Trophoblast cell (in vitro differentiated cells and primary cell): ENCODE measurements at regions not wholly inside any gene's neighbourhood (a gene's known extent, or its start where the extent isn't known, plus 50 kb on each side); places are given as distances from the start of the nearest gene placed in this dataset.
"Not testable (repeated sequence)": the region's sequence is repeated elsewhere in the genome, so short reads cannot be mapped to it uniquely, and the experiment has no call there.

Source experiments
- DNase-seq, 2 donors: peaks; one replicate each; pipeline ENCODE4 v3.0.0-alpha.2; 2016
- H2AFZ ChIP-seq: 2 replicates; pipeline ENCODE4 v1.6.1; 2013; ENCODE audit warnings: low read length, moderate library complexity, mild to moderate bottlenecking; ENCODE audit not compliant: insufficient read depth, poor library complexity
- H2AK5ac ChIP-seq: 2 replicates; pipeline ENCODE4 v1.6.1; 2013; ENCODE audit warnings: mild to moderate bottlenecking, low read length
- H2BK120ac ChIP-seq: 2 replicates; pipeline ENCODE4 v1.6.1; 2013; ENCODE audit warnings: low read length, mild to moderate bottlenecking, moderate library complexity; ENCODE audit not compliant: insufficient read depth, poor library complexity
- H2BK12ac ChIP-seq: 2 replicates; pipeline ENCODE4 v1.6.1; 2013; ENCODE audit warnings: mild to moderate bottlenecking, low read length, moderate library complexity
- H2BK5ac ChIP-seq: 2 replicates; pipeline ENCODE4 v1.6.1; 2013; ENCODE audit warnings: low read length, low read depth, moderate library complexity, mild to moderate bottlenecking; ENCODE audit not compliant: poor library complexity
- H3K14ac ChIP-seq: 2 replicates; pipeline ENCODE4 v1.6.1; 2013; ENCODE audit warnings: mild to moderate bottlenecking, low read length
- H3K18ac ChIP-seq: 2 replicates; pipeline ENCODE4 v1.6.1; 2013; ENCODE audit warnings: mild to moderate bottlenecking, low read length
- H3K23ac ChIP-seq: 2 replicates; pipeline ENCODE4 v1.6.1; 2013; ENCODE audit warnings: low read length
- H3K27ac ChIP-seq: 2 replicates; pipeline ENCODE4 v1.5.1; 2013; ENCODE audit warnings: low read depth, mild to moderate bottlenecking, inconsistent platforms, low read length, moderate library complexity
- H3K27me3 ChIP-seq: 2 replicates; pipeline ENCODE4 v1.6.1; 2013; ENCODE audit warnings: inconsistent platforms, mild to moderate bottlenecking, low read length, moderate library complexity; ENCODE audit not compliant: insufficient read depth
- H3K36me3 ChIP-seq, 2 experiments: 1 replicate in 1 of 2; 2 replicates in 1 of 2; pipeline ENCODE4 v1.6.1; 2013; ENCODE audit warnings: low read length in 2 of 2, mild to moderate bottlenecking in 2 of 2, moderate library complexity in 1 of 2; ENCODE audit not compliant: insufficient read depth in 2 of 2, control insufficient read depth in 1 of 2
- H3K4ac ChIP-seq: 2 replicates; pipeline ENCODE4 v1.6.1; 2013; ENCODE audit warnings: low read depth, mild to moderate bottlenecking, low read length, moderate library complexity
- H3K4me1 ChIP-seq, 2 experiments: 1 replicate in 1 of 2; 2 replicates in 1 of 2; pipeline ENCODE4 v1.6.1; 2013; ENCODE audit warnings: low read length in 2 of 2, mild to moderate bottlenecking in 2 of 2, moderate library complexity in 1 of 2; ENCODE audit not compliant: insufficient read depth in 2 of 2, control insufficient read depth in 1 of 2
- H3K4me2 ChIP-seq: 2 replicates; pipeline ENCODE4 v1.6.1; 2013; ENCODE audit warnings: inconsistent platforms, mild to moderate bottlenecking, low read length, moderate library complexity
- H3K4me3 ChIP-seq: 2 replicates; pipeline ENCODE4 v1.5.1; 2013; ENCODE audit warnings: mild to moderate bottlenecking, low read depth, low read length, inconsistent platforms
- H3K79me1 ChIP-seq: one replicate; pipeline ENCODE4 v1.6.1; 2013; ENCODE audit warnings: low read length
- H3K79me2 ChIP-seq: 2 replicates; pipeline ENCODE4 v1.6.1; 2013; ENCODE audit warnings: low read length, mild to moderate bottlenecking; ENCODE audit not compliant: control insufficient read depth, insufficient read depth, poor library complexity
- H3K9ac ChIP-seq: 2 replicates; pipeline ENCODE4 v1.6.1; 2013; ENCODE audit warnings: mild to moderate bottlenecking, low read length
- H3K9me3 ChIP-seq: 2 replicates; pipeline ENCODE4 v1.6.1; 2013; ENCODE audit warnings: low read depth, mild to moderate bottlenecking, control low read depth, inconsistent platforms, low read length; ENCODE audit not compliant: insufficient read depth
- H4K12ac ChIP-seq: 2 replicates; pipeline ENCODE4 v1.6.1; 2013; ENCODE audit warnings: low read depth, mild to moderate bottlenecking, low read length, moderate library complexity
- H4K8ac ChIP-seq: 2 replicates; pipeline ENCODE4 v1.6.1; 2013; ENCODE audit warnings: low read depth, mild to moderate bottlenecking, low read length, moderate library complexity
- H4K91ac ChIP-seq: one replicate; pipeline ENCODE4 v1.6.1; 2013; ENCODE audit warnings: low read depth, mild to moderate bottlenecking, low read length, moderate library complexity
- WGBS: extraction: QIAGEN DNeasy Blood & Tissue Kit; methylation state at CpG from one replicate; pipeline ENCODE4 v1.1.7; 2013; ENCODE audit warnings: missing lambda C conversion rate; ENCODE audit not compliant: insufficient read length, insufficient coverage; ENCODE audit errors: extremely low coverage; 5-methylcytosine and 5-hydroxymethylcytosine counted together

DNA sequence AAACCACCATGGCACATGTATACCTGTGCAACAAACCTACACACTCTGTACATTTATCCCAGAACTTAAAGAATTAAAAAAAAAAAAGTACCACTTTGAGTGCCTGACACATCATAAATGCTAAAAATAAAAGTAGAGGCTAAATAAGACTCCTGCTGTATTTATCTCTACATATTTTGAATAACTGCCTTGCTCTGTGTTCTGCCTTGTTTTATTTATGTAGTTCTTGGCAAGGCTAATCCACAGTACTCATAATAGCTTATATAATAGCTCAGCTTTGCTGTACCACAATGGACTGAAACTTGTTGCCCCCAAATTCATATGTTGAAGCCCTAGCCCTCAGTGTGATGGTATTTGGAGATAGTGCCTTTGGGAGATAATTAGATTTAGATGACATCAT, 95.4 kb upstream of the ADAMTS9 start:
- no peak overlapping the region for H3K9ac ChIP-seq
- DNase-seq, result no peak
- no peak overlapping the region for H3K4me2 ChIP-seq
- no peak overlapping the region for H4K91ac ChIP-seq
- no peaks in the 10 kb centered on the region for H3K27me3 ChIP-seq
- no peaks in the 10 kb centered on the region for H3K79me1 ChIP-seq
- no peaks in the 10 kb centered on the region for H3K79me2 ChIP-seq
- H3K9me3 ChIP-seq, result no peaks in the 10 kb centered on the region
- no peak overlapping the region for H4K8ac ChIP-seq
- H2BK12ac ChIP-seq, result no peak overlapping the region
- no peak overlapping the region for H3K4me3 ChIP-seq
- no peak overlapping the region for H3K18ac ChIP-seq
- no peak overlapping the region for H2AK5ac ChIP-seq
- no peak overlapping the region for H3K27ac ChIP-seq
- no peak overlapping the region for H3K23ac ChIP-seq
- H3K4ac ChIP-seq, result no peak overlapping the region
- no peak overlapping the region for H4K12ac ChIP-seq
- H3K36me3 ChIP-seq, result no peaks in the 10 kb centered on the region
- H2BK120ac ChIP-seq, result no peak overlapping the region
- no peak overlapping the region for H3K14ac ChIP-seq
- H2BK5ac ChIP-seq, result no peak overlapping the region
- H2AFZ ChIP-seq, result no peak overlapping the region
- H3K4me1 ChIP-seq, result no peaks in the 10 kb centered on the region

- not testable (repeated sequence) for H4K91ac ChIP-seq, H3K4me3 ChIP-seq, H2AFZ ChIP-seq, H2BK12ac ChIP-seq, H3K4ac ChIP-seq, H3K4me2 ChIP-seq, H3K79me2 ChIP-seq, H2BK5ac ChIP-seq, H4K12ac ChIP-seq, H3K36me3 ChIP-seq, H3K27ac ChIP-seq, H2AK5ac ChIP-seq, H2BK120ac ChIP-seq, H3K27me3 ChIP-seq, H3K9ac ChIP-seq, H4K8ac ChIP-seq, H3K4me1 ChIP-seq, H3K9me3 ChIP-seq, H3K23ac ChIP-seq, H3K79me1 ChIP-seq, H3K18ac ChIP-seq, DNase-seq, H3K14ac ChIP-seq
- WGBS, result no CpG with 5 or more reads among the region's 4 CpGs
Measured at GRCh38 chr3:64780923-64781322, 93.1 kb upstream of the ADAMTS9 start.

- Histone ChIP-seq H3K18ac (no peak overlapping the region), H3K36me3 (peaks cover 2 to 7% of the 10 kb centered on the region in 2 experiments), H3K4ac (no peak overlapping the region), H3K79me2 (no peaks in the 10 kb centered on the region), H3K9me3 (peaks cover 3% of the 10 kb centered on the region), H3K79me1 (no peaks in the 10 kb centered on the region), H3K4me2 (no peak overlapping the region), H2BK120ac (no peak overlapping the region), H4K8ac (no peak overlapping the region), H2AK5ac (no peak overlapping the region), H2BK5ac (no peak overlapping the region), H3K9ac (no peak overlapping the region), H4K91ac (no peak overlapping the region), H3K14ac (no peak overlapping the region), H4K12ac (no peak overlapping the region), H3K23ac (no peak overlapping the region), H3K27me3 (no peaks in the 10 kb centered on the region), H2AFZ (no peak overlapping the region), H3K27ac (no peak overlapping the region), H3K4me3 (no peak overlapping the region), H2BK12ac (no peak overlapping the region), H3K4me1 (no peaks in the 10 kb centered on the region)
- DNase-seq, result no peak
- no CpG with 5 or more reads among the region's 5 CpGs for WGBS
Measured at GRCh38 chr3:64773137-64773536, 85.3 kb upstream of the ADAMTS9 start.

GRCh38 chr3:64766440-64766839, 78.6 kb upstream of the ADAMTS9 start:
- Histone ChIP-seq H4K12ac (no peak overlapping the region), H3K9me3 (no peaks in the 10 kb centered on the region), H4K91ac (no peak overlapping the region), H3K27me3 (no peaks in the 10 kb centered on the region), H4K8ac (no peak overlapping the region), H3K27ac (no peak overlapping the region), H3K23ac (no peak overlapping the region), H2BK12ac (no peak overlapping the region), H2BK120ac (no peak overlapping the region), H3K79me1 (no peaks in the 10 kb centered on the region), H2BK5ac (no peak overlapping the region), H3K9ac (no peak overlapping the region), H3K14ac (no peak overlapping the region), H3K79me2 (no peaks in the 10 kb centered on the region), H3K4ac (no peak overlapping the region), H2AK5ac (no peak overlapping the region), H3K4me3 (no peak overlapping the region), H3K18ac (no peak overlapping the region), H2AFZ (no peak overlapping the region), H3K4me2 (no peak overlapping the region), H3K36me3 (no peaks in the 10 kb centered on the region), H3K4me1 (no peaks in the 10 kb centered on the region)
- no CpG with 5 or more reads among the region's 4 CpGs for WGBS
- DNase-seq, result no peak

GRCh38 chr3:64765947-64766346, 78.1 kb upstream of the ADAMTS9 start:
- Histone ChIP-seq H3K79me2 (no peaks in the 10 kb centered on the region), H3K14ac (no peak overlapping the region), H3K4me2 (no peak overlapping the region), H3K79me1 (no peaks in the 10 kb centered on the region), H3K4me3 (no peak overlapping the region), H4K12ac (no peak overlapping the region), H3K27me3 (no peaks in the 10 kb centered on the region), H3K4me1 (no peaks in the 10 kb centered on the region), H3K4ac (no peak overlapping the region), H4K8ac (no peak overlapping the region), H3K9ac (no peak overlapping the region), H2BK5ac (no peak overlapping the region), H3K18ac (no peak overlapping the region), H2AK5ac (no peak overlapping the region), H3K23ac (no peak overlapping the region), H2BK12ac (no peak overlapping the region), H4K91ac (no peak overlapping the region), H2AFZ (no peak overlapping the region), H3K9me3 (no peaks in the 10 kb centered on the region), H3K36me3 (no peaks in the 10 kb centered on the region), H3K27ac (no peak overlapping the region), H2BK120ac (no peak overlapping the region)
- DNase-seq, result no peak
- no CpG with 5 or more reads among the region's 4 CpGs for WGBS
